Ovary (tissue), 3 donors: ENCODE measurements at regions not wholly inside any gene's neighbourhood (a gene's known extent, or its start where the extent isn't known, plus 50 kb on each side); places are given as distances from the start of the nearest gene placed in this dataset.

Source experiments
- EP300 ChIP-seq: sonication (generic); formaldehyde crosslinking; IDR thresholded peaks from one replicate; pipeline ENCODE4 v1.6.1; 2017; ENCODE audit warnings: antibody characterized with exemption
- POLR2A ChIP-seq: fragments of 450-650 bp; IDR thresholded peaks from one replicate; pipeline ENCODE4 v1.6.1; 2017; ENCODE audit warnings: antibody characterized with exemption, mild to moderate bottlenecking, moderate library complexity
- TF ChIP-seq, protein P1 (sequence below), 3 donors: fragments of 450-650 bp in 2 of 3; fragments of 200-600 bp in 1 of 3; IDR thresholded peaks; one replicate each; pipeline versions ENCODE4 v1.5.1 to v1.8.0; 2016 to 2022; ENCODE audit warnings: antibody characterized with exemption in 3 of 3, mild to moderate bottlenecking in 1 of 3
- donor health status: DM: no; HTN: no; CAD: no.

- TF ChIP-seq, protein P1, sequence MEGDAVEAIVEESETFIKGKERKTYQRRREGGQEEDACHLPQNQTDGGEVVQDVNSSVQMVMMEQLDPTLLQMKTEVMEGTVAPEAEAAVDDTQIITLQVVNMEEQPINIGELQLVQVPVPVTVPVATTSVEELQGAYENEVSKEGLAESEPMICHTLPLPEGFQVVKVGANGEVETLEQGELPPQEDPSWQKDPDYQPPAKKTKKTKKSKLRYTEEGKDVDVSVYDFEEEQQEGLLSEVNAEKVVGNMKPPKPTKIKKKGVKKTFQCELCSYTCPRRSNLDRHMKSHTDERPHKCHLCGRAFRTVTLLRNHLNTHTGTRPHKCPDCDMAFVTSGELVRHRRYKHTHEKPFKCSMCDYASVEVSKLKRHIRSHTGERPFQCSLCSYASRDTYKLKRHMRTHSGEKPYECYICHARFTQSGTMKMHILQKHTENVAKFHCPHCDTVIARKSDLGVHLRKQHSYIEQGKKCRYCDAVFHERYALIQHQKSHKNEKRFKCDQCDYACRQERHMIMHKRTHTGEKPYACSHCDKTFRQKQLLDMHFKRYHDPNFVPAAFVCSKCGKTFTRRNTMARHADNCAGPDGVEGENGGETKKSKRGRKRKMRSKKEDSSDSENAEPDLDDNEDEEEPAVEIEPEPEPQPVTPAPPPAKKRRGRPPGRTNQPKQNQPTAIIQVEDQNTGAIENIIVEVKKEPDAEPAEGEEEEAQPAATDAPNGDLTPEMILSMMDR (IDR thresholded peaks at IDR 0.05) = no peak
- TF ChIP-seq POLR2A (no peak), EP300 (no peak)
Observed at GRCh38 chr1:48059289-48059688, 62.1 kb upstream of the TRABD2B start.
